NCI-H187 treated with DMSO at 0.1 percent for 48 hours (cell line): ENCODE measurements at regions not wholly inside any gene's neighbourhood (a gene's known extent, or its start where the extent isn't known, plus 50 kb on each side); places are given as distances from the start of the nearest gene placed in this dataset.

Source experiments
- DNase-seq: peaks from one replicate; lab custom pipeline; 2025; lab: John Stamatoyannopoulos, UW

- DNase-seq, result no peak
Measured at GRCh38 chr2:128751746-128752145, 433.1 kb upstream of the HS6ST1 start.

- DNase-seq, result no peak
Measured at GRCh38 chr2:128752691-128753263, 434.1 kb upstream of the HS6ST1 start.

GRCh38 chr2:128753321-128753720 lies 434.7 kb upstream of the HS6ST1 start:
- DNase-seq, result no peak

GRCh38 chr2:128753800-128754199 lies 435.1 kb upstream of the HS6ST1 start:
- DNase-seq, result no peak

- DNase-seq, result no peak
Measured at GRCh38 chr2:128754246-128754724, 435.6 kb upstream of the HS6ST1 start.

GRCh38 chr2:128755695-128756364 lies 437.2 kb upstream of the HS6ST1 start:
- DNase-seq, result no peak

GRCh38 chr2:128756365-128756717 lies 437.7 kb upstream of the HS6ST1 start:
- no peak for DNase-seq

GRCh38 chr2:128765811-128766210 lies 447.1 kb upstream of the HS6ST1 start:
- no peak for DNase-seq

GRCh38 chr2:128768041-128768440 lies 449.4 kb upstream of the HS6ST1 start:
- no peak for DNase-seq

GRCh38 chr2:128769457-128770142 lies 450.9 kb upstream of the HS6ST1 start:
- no peak for DNase-seq

GRCh38 chr2:128770143-128771085 lies 451.7 kb upstream of the HS6ST1 start:
- DNase-seq, result no peak

GRCh38 chr2:128771401-128771800 lies 452.7 kb upstream of the HS6ST1 start:
- no peak for DNase-seq

- DNase-seq, result no peak
Measured at GRCh38 chr2:128772671-128773070, 454.0 kb upstream of the HS6ST1 start.

GRCh38 chr2:128773641-128774319 lies 455.1 kb upstream of the HS6ST1 start:
- no peak for DNase-seq

- no peak for DNase-seq
Measured at GRCh38 chr2:128774320-128775216, 455.9 kb upstream of the HS6ST1 start.

GRCh38 chr2:128775217-128775913 lies 456.7 kb upstream of the HS6ST1 start:
- no peak for DNase-seq

GRCh38 chr2:128775914-128776285 lies 457.2 kb upstream of the HS6ST1 start:
- no peak for DNase-seq

- no peak for DNase-seq
Measured at GRCh38 chr2:128776461-128777195, 458.0 kb upstream of the HS6ST1 start.
